HepG2 (cell line): ENCODE measurements at regions not wholly inside any gene's neighbourhood (a gene's known extent, or its start where the extent isn't known, plus 50 kb on each side); places are given as distances from the start of the nearest gene placed in this dataset.

Source experiments
- ATAC-seq: fragments of 200-7000 bp; cut with Tn5 transposase; 3 replicates; pipeline ENCODE4 v1.9.1; 2020; ENCODE audit warnings: mild to moderate bottlenecking, moderate library complexity
- BruUV-seq: library from RNA; stranded (reverse); fragments of 400-500 nt; replicated peaks from 2 replicates; lab custom pipeline; 2021; lab: Mats Ljungman, UMichigan
- CTCF ChIA-PET: fragments of 300-600 bp; formaldehyde crosslinking; extraction: SDS; loops from one replicate; lab custom pipeline; 2021; ENCODE audit warnings: low total read pairs, inconsistent platforms, low intra/inter-chr PET ratio; lab: Yijun Ruan, JAX
- POLR2A ChIA-PET: fragments of 350-600 bp; sonication (Branson Sonifier 250); formaldehyde crosslinking; loops from one replicate; lab custom pipeline; 2020; ENCODE audit warnings: antibody characterized with exemption, inconsistent platforms; lab: Yijun Ruan, JAX
- DNase-seq: peaks from one replicate; pipeline ENCODE4 v3.0.0-alpha.2; 2015; ENCODE audit warnings: low spot score
- FAIRE-seq: peaks from 3 replicates; lab custom pipeline; 2011; peaks lifted over from hg19 to GRCh38; lab: Jason Lieb, UNC
- H2AFZ ChIP-seq: one replicate; pipeline ENCODE4 v1.6.1; 2011; ENCODE audit warnings: low read length, inconsistent platforms
- H3K27ac ChIP-seq: fragments of 300-600 bp; 3 replicates; pipeline ENCODE4 v1.8.0; 2011; ENCODE audit warnings: mixed run types, mild to moderate bottlenecking, mixed read lengths, low read length, inconsistent platforms; ENCODE audit not compliant: insufficient read depth; ENCODE audit errors: extremely low read length
- H3K27me3 ChIP-seq, 2 experiments: fragments of 200-600 bp in 1 of 2; 2 replicates in 1 of 2; 3 replicates in 1 of 2; pipeline versions ENCODE4 v1.6.0 to v1.8.0; 2011; ENCODE audit warnings: low read length in 2 of 2, mild to moderate bottlenecking in 2 of 2, moderate library complexity in 2 of 2, inconsistent platforms in 1 of 2; ENCODE audit not compliant: insufficient read depth in 2 of 2, control insufficient read depth in 1 of 2
- H3K36me3 ChIP-seq, 2 experiments: fragments of 200-600 bp in 1 of 2; replicated peaks in 1 of 2; 2 replicates in 1 of 2; 3 replicates in 1 of 2; pipeline versions ENCODE4 v1.5.1 to v1.8.0; 2011; ENCODE audit warnings: low read length in 2 of 2, inconsistent platforms in 1 of 2; ENCODE audit not compliant: insufficient read depth in 2 of 2, control insufficient read depth in 1 of 2
- H3K4me1 ChIP-seq: 2 replicates; pipeline ENCODE4 v1.5.1; 2012; ENCODE audit warnings: low read length, inconsistent platforms; ENCODE audit not compliant: insufficient read depth
- H3K4me2 ChIP-seq: 2 replicates; pipeline ENCODE4 v1.6.0; 2011; ENCODE audit warnings: low read depth, low read length, inconsistent platforms
- H3K4me3 ChIP-seq, 3 experiments: fragments of 200-600 bp in 1 of 3; sonication (generic), shearing (Covaris generic) in 1 of 3; replicated peaks in 1 of 3; 2 replicates each; pipeline ENCODE4 v1.5.1; 2011 to 2016; ENCODE audit warnings: low read length in 3 of 3, inconsistent platforms in 2 of 3, low read depth in 2 of 3, mild to moderate bottlenecking in 2 of 3, control low read depth in 1 of 3, mixed read lengths in 1 of 3; ENCODE audit not compliant: insufficient read depth in 1 of 3
- H3K79me2 ChIP-seq: one replicate; pipeline ENCODE4 v1.6.1; 2011; ENCODE audit warnings: low read length, inconsistent platforms; ENCODE audit not compliant: insufficient read depth
- H3K9ac ChIP-seq: 2 replicates; pipeline ENCODE4 v1.6.0; 2011; ENCODE audit warnings: mild to moderate bottlenecking, low read depth, low read length, inconsistent platforms; ENCODE audit not compliant: insufficient read depth
- H3K9me3 ChIP-seq: 2 replicates; pipeline ENCODE4 v1.5.1; 2012; ENCODE audit warnings: mild to moderate bottlenecking, low read length
- H4K20me1 ChIP-seq: 2 replicates; pipeline ENCODE4 v1.6.0; 2011; ENCODE audit warnings: inconsistent platforms, mild to moderate bottlenecking, low read length, moderate library complexity; ENCODE audit not compliant: insufficient read depth
- BHLHE40 ChIP-seq: IDR thresholded peaks from 2 replicates; pipeline ENCODE4 v1.6.1; 2011; ENCODE audit warnings: low read length, improper control_type of control experiment
- FOXA1 ChIP-seq, 2 experiments: fragments of 450-650 bp in 1 of 2; sonication (generic) in 1 of 2; formaldehyde crosslinking in 1 of 2; IDR thresholded peaks; 2 replicates each; pipeline versions ENCODE4 v1.4.0 to v1.6.1; 2016 to 2020; ENCODE audit warnings: missing genetic modification reagents in 1 of 2
- FOXA3 ChIP-seq: IDR thresholded peaks from 2 replicates; pipeline ENCODE4 v1.6.1; 2016; ENCODE audit warnings: missing genetic modification reagents, missing compliant biosample characterization
- MAZ ChIP-seq, 2 experiments: sonication (generic) in 1 of 2; formaldehyde crosslinking in 1 of 2; IDR thresholded peaks; 2 replicates each; pipeline versions ENCODE4 v1.5.0 to v1.6.1; 2012 to 2020; ENCODE audit warnings: low read depth in 2 of 2, mild to moderate bottlenecking in 2 of 2, borderline replicate concordance in 1 of 2, improper control_type of control experiment in 1 of 2, low read length in 1 of 2, missing genetic modification reagents in 1 of 2, moderate library complexity in 1 of 2
- PHB2 ChIP-seq: fragments of 450-650 bp; IDR thresholded peaks from 2 replicates; pipeline ENCODE4 v1.6.1; 2018; ENCODE audit not compliant: partially characterized antibody
- RXRB ChIP-seq: IDR thresholded peaks from 2 replicates; pipeline ENCODE4 v1.6.1; 2016; ENCODE audit warnings: borderline replicate concordance, missing genetic modification reagents, missing compliant biosample characterization
- ZBTB3 ChIP-seq: sonication (generic); formaldehyde crosslinking; IDR thresholded peaks from 2 replicates; pipeline ENCODE4 v1.4.0; 2020; ENCODE audit warnings: low read depth, mild to moderate bottlenecking, moderate library complexity, missing genetic modification reagents, borderline replicate concordance
- ZFX ChIP-seq: sonication (generic); formaldehyde crosslinking; IDR thresholded peaks from 2 replicates; pipeline ENCODE4 v1.4.0; 2020; ENCODE audit warnings: mild to moderate bottlenecking, low read depth, missing genetic modification reagents, moderate library complexity
- ZNF556 ChIP-seq: sonication (generic); formaldehyde crosslinking; IDR thresholded peaks from 2 replicates; pipeline ENCODE4 v1.4.0; 2020; ENCODE audit warnings: mild to moderate bottlenecking, missing genetic modification reagents, borderline replicate concordance
- ZNF878 ChIP-seq: sonication (generic); formaldehyde crosslinking; IDR thresholded peaks from 2 replicates; pipeline ENCODE4 v1.8.1; 2023; ENCODE audit warnings: mild to moderate bottlenecking, missing genetic modification reagents, moderate library complexity
- WGBS: methylation state at CpG from one replicate; pipeline ENCODE4 v1.1.6; 2017; ENCODE audit warnings: low lambda C conversion rate; 5-methylcytosine and 5-hydroxymethylcytosine counted together
- in situ Hi-C: cut with HindIII; loops from 2 replicates; pipeline ENCODE4 v1.10.0; 2017; ENCODE audit warnings: low pct_unique_long_range_greater_than_20kb; ENCODE audit not compliant: extremely low pct_ligation_motif_present
- intact Hi-C: fragments of 100-400 bp; cut with micrococcal nuclease; formaldehyde crosslinking; loops from one replicate; pipeline ENCODE4 v1.10.0; 2022; ENCODE audit not compliant: unreplicated experiment
- TF ChIP-seq, protein P1 (sequence below): fragments of 450-650 bp; IDR thresholded peaks from 2 replicates; pipeline ENCODE4 v1.6.1; 2016
- TF ChIP-seq, protein P2 (sequence below): IDR thresholded peaks from 2 replicates; pipeline ENCODE4 v1.4.0; 2020; ENCODE audit warnings: mild to moderate bottlenecking, missing genetic modification reagents

DNA sequence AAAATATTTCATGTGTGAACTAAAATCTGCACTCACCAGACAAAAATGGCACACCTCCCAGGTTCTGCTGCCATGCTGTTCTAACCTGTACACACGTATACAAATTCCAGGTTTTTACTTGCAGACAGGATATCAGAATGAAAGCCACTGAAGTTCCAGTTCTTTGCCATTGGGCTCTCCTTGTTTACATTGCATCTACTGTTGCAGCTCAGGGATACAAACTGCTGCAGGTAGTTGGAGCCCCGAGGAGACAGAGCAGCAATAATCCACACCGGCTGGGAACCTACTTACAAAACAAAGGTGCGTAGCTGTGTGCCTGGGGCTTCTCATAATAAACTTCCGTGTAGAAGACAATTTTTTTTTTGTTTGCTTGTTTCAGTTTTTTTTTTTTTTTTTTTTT, 59.6 kb downstream of the HAPSTR1 start:
- Histone ChIP-seq H3K4me1 (peaks cover 11% of the 10 kb centered on the region), H3K9me3 (no peaks in the 10 kb centered on the region), H3K27ac (no peak overlapping the region), H2AFZ (no peak overlapping the region), H3K27me3 (peaks cover 5 to 34% of the 10 kb centered on the region in 2 experiments), H4K20me1 (no peaks in the 10 kb centered on the region), H3K4me3 (no peak overlapping the region), H3K9ac (no peak overlapping the region), H3K4me2 (no peak overlapping the region), H3K36me3 (no peaks in the 10 kb centered on the region), H3K79me2 (no peaks in the 10 kb centered on the region)
- TF ChIP-seq FOXA3 (CRISPR knock-in tag) (peak; percentile 79), FOXA1 (IDR thresholded peaks at IDR 0.05) (no peak), FOXA1 (CRISPR knock-in tag; IDR thresholded peaks at IDR 0.05) (peak; percentile 49), ZFX (CRISPR knock-in tag) (no peak), RXRB (CRISPR knock-in tag) (no peak)
- 20% methylated on average over 5 of the region's 5 CpGs for WGBS
- intact Hi-C loops (no loop called here), in situ Hi-C loops (no loop called here)
- no TSS peak for BruUV-seq
- DNase-seq (no peak), FAIRE-seq (peak; percentile 8), ATAC-seq (no peak)
- POLR2A ChIA-PET, result no interaction called here
- CTCF ChIA-PET, result no interaction called here

DNA sequence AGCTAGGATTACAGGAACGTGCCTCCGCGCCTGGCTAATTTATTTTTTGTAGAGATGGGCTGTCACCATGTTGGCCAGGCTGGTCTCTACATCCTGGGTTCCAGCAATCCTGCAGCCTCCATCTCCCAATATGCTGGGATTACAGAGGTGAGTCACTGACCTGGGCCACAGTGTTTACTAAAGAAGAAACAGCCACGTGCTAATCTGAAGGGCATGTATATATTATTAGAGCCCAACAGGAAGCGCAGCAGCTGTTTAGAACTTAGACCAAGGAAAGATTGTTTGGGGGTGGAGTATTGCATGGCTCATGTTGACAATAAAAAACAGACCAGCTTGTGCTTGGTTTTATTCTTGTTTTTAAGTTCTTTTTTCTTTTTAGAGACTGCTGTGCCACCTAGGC, 60.2 kb downstream of the HAPSTR1 start:
- in situ Hi-C loops, result no loop called here
- CTCF ChIA-PET, result no interaction called here
- TF ChIP-seq BHLHE40 (peak; percentile 86), FOXA1 (IDR thresholded peaks at IDR 0.05) (no peak), FOXA1 (CRISPR knock-in tag; IDR thresholded peaks at IDR 0.05) (peak; percentile 34; the same call in 1 of the 2 replicates), FOXA3 (CRISPR knock-in tag) (peak; percentile 40; the same call in 1 of the 2 replicates), MAZ (IDR thresholded peaks at IDR 0.05; ENCODE audit: borderline replicate concordance, low read depth, low read length) (no peak), MAZ (CRISPR knock-in tag; IDR thresholded peaks at IDR 0.05; ENCODE audit: low read depth) (0 out of 2 replicates have a peak, but pooled peaks have one; percentile 25), ZNF556 (no peak), PHB2 (no peak), ZBTB3 (CRISPR knock-in tag) (no peak), ZNF878 (0 out of 2 replicates have a peak, but pooled peaks have one; percentile 36)
- TF ChIP-seq, protein P1, sequence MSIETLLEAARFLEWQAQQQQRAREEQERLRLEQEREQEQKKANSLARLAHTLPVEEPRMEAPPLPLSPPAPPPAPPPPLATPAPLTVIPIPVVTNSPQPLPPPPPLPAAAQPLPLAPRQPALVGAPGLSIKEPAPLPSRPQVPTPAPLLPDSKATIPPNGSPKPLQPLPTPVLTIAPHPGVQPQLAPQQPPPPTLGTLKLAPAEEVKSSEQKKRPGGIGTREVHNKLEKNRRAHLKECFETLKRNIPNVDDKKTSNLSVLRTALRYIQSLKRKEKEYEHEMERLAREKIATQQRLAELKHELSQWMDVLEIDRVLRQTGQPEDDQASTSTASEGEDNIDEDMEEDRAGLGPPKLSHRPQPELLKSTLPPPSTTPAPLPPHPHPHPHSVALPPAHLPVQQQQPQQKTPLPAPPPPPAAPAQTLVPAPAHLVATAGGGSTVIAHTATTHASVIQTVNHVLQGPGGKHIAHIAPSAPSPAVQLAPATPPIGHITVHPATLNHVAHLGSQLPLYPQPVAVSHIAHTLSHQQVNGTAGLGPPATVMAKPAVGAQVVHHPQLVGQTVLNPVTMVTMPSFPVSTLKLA, result peak; percentile 73
- TF ChIP-seq, protein P2, sequence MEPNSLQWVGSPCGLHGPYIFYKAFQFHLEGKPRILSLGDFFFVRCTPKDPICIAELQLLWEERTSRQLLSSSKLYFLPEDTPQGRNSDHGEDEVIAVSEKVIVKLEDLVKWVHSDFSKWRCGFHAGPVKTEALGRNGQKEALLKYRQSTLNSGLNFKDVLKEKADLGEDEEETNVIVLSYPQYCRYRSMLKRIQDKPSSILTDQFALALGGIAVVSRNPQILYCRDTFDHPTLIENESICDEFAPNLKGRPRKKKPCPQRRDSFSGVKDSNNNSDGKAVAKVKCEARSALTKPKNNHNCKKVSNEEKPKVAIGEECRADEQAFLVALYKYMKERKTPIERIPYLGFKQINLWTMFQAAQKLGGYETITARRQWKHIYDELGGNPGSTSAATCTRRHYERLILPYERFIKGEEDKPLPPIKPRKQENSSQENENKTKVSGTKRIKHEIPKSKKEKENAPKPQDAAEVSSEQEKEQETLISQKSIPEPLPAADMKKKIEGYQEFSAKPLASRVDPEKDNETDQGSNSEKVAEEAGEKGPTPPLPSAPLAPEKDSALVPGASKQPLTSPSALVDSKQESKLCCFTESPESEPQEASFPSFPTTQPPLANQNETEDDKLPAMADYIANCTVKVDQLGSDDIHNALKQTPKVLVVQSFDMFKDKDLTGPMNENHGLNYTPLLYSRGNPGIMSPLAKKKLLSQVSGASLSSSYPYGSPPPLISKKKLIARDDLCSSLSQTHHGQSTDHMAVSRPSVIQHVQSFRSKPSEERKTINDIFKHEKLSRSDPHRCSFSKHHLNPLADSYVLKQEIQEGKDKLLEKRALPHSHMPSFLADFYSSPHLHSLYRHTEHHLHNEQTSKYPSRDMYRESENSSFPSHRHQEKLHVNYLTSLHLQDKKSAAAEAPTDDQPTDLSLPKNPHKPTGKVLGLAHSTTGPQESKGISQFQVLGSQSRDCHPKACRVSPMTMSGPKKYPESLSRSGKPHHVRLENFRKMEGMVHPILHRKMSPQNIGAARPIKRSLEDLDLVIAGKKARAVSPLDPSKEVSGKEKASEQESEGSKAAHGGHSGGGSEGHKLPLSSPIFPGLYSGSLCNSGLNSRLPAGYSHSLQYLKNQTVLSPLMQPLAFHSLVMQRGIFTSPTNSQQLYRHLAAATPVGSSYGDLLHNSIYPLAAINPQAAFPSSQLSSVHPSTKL (CRISPR knock-in tag), result peak; percentile 31; the same call in 1 of the 2 replicates

More for the DNA sequence above, 60.2 kb downstream of the HAPSTR1 start:
- Histone ChIP-seq H3K4me2 (no peak overlapping the region), H4K20me1 (no peaks in the 10 kb centered on the region), H2AFZ (no peak overlapping the region), H3K4me3 (no peak overlapping the region), H3K36me3 (no peaks in the 10 kb centered on the region), H3K9ac (no peak overlapping the region), H3K9me3 (no peaks in the 10 kb centered on the region), H3K27me3 (peaks cover 5 to 29% of the 10 kb centered on the region in 2 experiments), H3K27ac (no peak overlapping the region), H3K4me1 (peaks cover 11% of the 10 kb centered on the region), H3K79me2 (no peaks in the 10 kb centered on the region)
- intact Hi-C loops, result no loop called here
- POLR2A ChIA-PET, result no interaction called here
- 49% methylated on average over 5 of the region's 5 CpGs for WGBS
- DNase-seq (peak; percentile 50), ATAC-seq (peak; percentile 35; the same call in 2 of the 3 replicates), FAIRE-seq (no peak)
- no TSS peak for BruUV-seq
